ENCODE measurements at regions not wholly inside any gene's neighbourhood (a gene's known extent, or its start where the extent isn't known, plus 50 kb on each side); places are given as distances from the start of the nearest gene placed in this dataset.

DNA sequence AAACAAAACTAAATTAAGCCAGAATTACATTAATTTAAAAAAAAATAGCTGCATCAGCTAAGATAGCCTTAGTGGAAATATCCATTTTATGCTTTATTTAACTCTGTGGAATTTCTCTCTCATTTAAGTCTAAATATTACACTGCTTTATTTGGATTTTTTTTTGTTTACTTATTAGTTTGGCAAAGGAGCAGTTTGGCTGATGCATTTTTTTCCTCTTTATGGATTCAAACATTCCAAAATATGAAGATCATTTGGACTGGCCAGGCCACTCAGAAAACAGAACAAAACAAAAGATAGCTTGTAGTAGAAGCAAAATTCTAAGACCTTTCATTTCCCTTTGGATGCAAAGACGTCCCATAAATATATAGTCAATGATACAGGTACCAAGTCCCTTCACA is 707.3 kb upstream of the UBE2E2 start:
- no peak for DNase-seq

DNA sequence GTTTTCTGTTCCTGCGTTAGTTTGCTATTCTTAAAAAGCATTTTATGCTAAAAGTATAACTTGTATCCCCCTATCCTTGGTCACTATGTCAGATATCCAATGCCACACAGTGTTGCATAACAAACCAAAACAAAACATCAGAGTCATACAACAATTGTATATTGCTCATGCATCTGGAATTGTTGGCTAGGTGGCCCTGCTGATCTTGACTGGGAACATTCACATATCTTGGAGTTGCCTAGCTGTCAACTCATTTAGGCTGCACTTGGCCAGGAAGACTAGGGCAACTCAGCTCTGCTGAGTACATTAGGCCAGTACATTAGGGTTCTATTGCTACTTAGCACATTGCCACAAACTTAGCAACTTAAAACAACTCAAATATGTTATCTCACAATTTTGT is 706.5 kb upstream of the UBE2E2 start:
- DNase-seq = no peak

DNA sequence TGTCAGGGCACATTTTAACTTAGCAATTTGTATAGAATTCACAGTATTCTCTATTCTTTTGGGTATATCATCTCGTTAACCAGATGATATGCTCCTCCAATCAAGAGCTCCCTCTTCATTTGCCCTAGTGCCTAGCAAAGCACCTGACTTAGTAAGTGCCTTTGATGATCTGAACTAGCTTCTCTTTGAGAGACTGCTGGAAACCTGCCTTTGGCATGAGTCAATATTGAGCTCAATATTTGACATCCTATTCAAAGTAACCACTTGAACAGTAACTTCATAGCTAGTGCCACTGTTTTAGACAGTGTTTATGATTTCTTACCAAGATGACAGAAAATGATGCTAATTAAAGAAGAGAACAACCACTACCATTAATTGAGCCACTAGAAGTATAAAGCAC is 696.3 kb upstream of the UBE2E2 start:
- no peak for DNase-seq

DNA sequence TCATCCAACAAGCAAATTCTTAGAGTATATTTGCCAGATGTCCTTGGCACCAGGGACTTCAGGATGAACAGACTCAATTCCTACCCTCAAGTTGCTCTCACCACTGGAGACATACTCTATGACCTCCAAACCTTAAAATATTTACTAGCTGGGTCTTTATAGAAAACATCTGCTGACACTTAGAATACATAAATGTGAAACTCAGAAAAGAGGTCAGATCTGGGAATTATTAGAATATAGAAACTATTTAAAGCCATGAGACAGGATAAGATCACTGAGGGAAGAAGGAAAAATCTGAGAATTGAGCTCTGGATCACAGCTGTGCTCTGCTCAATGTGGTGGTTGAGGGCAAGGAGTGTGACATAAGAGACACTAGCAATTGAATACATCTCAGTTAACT is 695.4 kb upstream of the UBE2E2 start:
- no peak for DNase-seq

DNA sequence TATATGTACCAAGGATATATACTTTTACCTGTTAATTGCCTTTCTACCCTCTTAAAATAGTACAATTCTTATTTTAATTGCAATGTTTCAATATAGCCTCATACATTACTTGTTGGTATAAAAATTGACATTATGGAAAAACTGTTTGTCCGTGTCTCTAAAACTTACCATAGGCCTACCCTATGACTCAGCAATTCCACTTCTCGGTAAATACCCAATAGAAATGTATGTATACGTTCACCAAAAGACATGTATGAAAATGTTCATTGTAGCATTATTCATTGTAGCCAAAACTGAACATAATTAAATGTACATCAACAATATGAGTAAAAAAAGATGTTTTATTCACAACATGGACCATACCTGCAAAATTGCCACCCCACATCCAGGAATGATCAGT is 679.2 kb upstream of the UBE2E2 start:
- DNase-seq = no peak

DNA sequence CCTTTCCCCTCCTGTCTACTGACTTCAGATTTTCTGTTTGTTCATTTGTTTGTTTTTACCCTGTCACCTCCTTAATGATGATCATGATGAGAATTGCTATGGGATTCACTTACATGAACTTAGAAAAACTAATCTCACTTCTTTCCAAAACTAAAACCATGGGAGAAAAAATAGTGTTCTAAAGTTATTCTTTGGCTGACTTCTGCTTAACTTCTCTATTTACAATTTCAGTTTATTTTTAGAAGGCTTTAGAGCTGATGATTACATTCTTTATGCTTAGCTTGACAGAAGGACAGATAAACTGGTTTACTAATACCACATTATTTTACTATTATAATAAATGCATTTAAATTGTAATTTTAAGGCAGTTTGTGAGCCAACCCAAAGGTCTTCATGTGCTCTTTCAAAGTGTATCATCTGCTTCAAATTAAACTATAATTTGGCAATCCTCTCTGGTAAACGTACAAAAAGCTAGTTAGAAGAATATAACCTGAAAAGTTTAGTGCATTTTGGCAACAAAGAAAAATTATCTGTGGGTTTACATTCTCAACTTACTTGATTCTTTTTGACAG is 676.8 kb upstream of the UBE2E2 start:
- no peak for DNase-seq

DNA sequence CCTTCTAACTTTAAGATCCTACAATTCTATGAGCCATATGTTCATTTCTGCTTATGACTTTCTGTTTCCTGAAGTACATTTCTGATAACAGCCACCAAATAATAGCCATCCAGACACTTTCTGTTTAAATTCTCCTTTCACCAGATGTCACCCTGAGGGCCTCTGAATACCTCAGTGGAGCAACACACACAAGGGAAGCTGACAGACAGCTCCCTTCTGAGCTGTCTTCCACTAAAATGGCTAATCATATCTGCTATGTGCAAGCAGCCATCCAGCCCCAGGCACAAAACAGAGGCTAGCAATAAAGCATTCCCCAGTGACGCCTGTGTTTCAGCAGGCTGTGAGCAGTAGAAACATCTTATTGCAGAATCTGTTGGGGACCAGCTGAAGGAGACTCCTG is 666.6 kb upstream of the UBE2E2 start:
- DNase-seq = no peak

DNA sequence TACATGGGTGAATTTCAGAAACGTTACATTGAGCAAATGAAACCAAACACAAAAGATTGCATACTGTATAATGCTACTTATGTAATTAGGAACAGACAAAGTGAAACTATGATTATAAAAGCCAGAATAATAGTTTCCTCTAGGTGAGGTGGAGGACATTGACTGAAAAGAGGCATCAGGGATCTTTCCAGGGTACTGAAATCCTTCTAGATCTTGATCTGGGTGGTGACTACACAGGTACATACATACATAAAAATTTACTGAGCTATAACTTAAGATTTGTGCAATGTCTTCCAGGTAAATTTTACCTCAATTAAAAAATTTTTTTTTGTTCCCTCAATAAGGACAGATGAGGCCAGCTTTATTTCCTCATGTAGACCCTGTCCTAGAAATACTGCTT is 665.6 kb upstream of the UBE2E2 start:
- DNase-seq = no peak

DNA sequence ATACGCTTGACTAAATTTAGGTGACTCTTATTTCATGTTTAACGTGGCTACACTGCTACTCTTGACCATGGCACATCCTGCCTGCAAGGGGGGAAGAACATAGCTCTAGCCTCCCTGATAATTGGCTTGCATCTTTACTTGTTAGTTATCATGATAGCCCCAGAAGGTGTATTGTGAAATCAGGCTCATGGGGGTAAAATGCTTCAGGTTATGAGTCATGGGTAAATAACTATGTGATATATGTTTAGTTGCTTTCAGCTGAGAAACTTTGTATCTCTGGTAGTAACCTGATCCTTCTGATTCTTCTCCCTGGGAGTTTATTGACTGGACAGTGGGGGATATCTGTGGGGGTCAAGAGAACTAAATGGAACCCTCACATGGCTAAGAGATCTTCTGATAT is 660.8 kb upstream of the UBE2E2 start:
- DNase-seq = no peak

DNA sequence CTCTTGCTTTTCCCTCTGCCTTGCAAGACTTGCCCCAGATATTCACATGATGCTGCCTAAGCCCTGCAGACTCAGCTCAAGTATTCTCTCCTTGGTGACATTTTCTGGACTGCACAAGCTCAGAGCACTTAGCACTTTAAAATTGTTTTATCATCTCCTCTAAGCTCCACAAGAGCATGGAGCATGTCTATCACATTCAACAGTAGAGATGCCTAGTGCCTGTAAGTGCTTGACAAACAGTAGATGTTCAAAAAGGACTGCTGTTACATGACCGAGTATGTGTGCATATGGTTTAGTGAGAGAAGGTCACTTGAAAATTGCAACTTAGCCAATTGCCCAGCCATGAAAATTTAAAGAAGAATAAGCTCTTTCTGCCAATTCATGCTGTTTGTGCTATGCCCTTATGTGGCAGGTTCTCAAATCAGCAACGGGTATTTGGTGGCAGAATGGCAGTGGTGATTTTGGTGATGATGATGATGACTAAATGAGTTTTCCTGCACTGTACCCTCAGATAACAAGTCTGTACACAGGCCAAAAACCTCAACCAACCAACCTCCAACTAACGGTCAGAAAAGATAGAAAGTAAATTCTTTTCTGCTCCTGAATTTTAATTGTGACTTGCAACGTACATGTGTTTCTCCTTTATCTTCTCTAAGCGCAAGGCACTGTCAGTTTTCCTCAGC is 647.2 kb upstream of the UBE2E2 start:
- no peak for DNase-seq

DNA sequence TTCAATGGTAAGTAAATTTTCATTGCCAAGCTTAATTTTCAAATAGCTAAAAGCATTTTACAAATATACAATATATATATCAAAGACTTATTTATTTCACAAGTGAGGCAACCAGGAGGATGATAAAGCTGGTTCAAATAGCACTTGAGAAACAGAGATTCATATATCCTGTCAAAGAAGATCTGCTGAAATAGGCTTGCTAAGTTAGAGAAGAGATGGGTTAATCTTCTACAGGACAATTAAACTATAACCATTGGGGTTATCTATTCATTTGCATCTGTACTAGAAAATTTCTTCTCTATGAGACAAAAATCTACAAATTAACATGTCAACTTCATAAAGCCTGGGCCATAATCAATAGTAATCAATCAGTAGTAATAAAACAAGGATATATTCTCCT is 637.7 kb upstream of the UBE2E2 start:
- DNase-seq = no peak

DNA sequence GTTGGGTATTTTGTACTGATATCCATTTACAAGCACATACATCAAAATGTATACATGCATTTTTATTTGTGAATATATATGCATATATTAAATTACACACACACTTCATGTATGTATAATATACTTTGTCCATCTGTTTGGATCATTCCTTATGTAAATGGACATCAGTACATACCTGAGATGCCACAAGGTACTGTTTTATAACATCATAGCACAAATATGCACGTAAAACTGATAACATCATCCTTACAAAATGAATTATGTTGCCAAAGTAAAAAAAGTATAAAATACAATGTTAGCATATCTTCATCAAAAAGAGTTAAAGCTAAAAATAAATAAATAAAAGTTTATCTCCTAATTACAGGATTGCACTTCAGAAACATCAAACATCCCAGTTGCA is 634.8 kb upstream of the UBE2E2 start:
- no peak for DNase-seq

DNA sequence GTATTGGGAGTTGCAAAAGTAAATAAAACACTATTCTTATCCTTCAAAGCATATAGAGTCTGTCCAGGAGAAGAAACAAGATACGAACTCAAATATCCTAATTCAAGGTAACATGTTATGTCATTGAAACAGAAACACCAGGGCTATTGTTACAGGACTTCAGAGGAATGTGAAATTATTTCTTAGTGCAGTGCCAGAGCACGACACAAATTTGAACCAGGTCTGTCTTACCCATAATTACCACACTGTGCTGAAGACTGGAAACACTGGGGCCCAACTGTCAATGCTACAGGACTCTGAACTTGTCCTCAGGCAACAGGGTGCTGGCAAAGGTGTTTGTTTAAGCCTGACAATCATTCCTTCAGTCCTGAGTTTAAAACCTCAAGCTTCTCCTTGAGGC is 633.6 kb upstream of the UBE2E2 start:
- no peak for DNase-seq

DNA sequence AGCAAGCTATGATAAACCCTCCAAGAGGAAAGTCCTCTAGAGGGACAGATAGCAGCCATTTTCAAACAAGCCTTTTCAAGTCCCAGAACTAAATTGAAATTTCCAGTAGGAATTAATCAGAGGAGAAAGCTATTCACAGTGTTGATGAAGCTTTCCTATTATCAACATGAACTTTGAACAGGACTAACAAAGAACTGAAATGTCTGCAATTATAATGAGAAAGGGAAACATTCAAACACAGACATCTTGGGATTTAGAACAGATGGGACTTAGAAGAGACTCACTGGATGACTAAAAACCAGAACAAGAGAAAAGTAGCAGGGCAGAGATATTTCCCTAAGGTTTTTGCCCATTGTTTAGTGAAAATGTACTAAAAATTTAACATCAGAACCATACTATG is 622.1 kb upstream of the UBE2E2 start:
- no peak for DNase-seq

DNA sequence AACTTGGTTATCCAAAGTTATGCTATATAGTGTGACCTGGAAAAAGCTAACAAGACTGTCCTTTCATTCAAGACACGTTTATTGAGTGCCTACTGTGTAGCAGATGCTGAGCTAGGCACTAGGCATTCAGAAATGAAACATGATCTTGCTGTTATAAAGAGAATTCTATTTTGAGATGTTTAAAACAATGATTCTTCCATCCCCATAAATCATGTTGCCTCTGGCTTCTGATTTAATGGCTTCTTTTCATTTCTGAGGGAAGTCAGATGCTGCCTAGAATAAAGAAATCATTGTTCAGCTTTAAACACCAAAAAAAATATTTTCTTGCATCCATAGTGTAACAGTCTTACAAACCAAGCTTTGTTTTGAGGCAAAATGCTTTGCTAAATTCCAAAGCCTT is 620.9 kb upstream of the UBE2E2 start:
- no peak for DNase-seq

DNA sequence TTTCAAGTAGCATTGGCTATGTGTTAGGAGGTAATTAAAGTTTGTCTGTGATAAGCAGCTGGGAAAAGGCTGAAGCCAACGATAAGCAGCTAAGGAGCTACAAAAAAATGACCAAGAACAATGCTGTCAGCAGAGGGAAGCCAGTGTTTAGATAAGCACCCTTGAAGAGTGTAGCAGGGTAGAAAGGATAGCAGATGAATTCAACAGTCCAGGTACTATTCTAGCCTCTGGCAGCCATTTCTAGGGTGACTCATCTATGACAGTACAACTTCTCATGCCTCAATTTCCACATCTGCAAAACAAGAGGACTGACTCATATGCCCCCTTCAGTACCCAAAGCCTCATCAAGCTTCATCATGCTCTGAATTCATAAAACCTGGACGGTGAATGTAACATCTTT is 617.6 kb upstream of the UBE2E2 start:
- DNase-seq = no peak

DNA sequence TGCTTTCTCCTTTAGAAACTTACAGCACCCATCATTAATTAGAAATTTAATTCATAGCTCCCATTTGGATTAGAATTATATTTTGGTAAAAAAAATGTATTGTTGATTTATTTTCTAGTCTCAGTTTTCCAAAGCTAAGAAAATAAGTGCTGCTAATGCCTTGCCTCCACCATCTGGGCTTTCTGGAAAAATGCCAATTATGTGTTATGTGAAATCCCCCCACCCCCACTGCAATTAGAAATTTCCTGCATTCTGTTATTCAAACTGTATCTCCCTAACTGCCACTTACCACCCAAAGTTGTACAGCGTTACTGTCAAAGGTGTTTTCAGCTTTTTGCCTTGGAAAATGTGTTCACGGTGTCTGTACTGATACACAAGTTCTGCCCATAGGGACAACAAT is 617.2 kb upstream of the UBE2E2 start:
- no peak for DNase-seq

DNA sequence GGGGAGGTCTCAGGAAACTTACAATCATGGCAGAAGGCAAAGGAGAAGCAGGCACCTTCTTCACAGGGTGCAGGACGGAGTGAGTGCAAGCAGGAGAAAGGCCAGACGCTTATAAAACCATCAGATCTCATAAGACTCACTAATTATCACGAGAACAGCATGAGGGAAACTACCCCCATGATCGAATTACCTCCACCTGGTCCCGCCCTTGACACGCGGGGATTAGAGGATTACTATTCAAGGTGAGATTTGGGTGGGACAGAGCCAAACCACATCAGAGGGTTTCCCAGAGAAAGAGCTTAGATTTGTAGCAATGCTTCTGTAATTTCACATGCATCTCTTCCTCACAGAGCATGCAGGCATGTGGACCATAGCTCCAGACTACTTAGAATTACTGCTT is 615.7 kb upstream of the UBE2E2 start:
- DNase-seq = no peak

DNA sequence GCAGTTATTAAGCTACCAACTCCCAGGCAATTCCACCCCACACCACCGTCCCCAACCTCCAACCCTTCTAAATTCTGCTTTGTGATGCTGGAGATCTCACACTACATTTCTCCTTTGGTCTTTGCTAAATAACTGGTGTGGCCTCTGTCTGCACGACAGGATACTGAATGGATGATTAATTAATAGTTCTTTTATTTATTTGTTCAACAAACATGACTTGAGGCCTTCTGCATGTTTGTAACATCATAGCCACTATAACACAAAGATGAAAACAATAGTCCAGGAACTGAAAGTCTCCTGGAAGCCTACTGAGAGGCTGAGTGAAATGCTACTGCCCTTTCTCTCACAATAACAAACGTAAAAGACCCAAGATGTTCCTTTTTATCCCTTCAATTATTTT is 609.5 kb upstream of the UBE2E2 start:
- DNase-seq = no peak

DNA sequence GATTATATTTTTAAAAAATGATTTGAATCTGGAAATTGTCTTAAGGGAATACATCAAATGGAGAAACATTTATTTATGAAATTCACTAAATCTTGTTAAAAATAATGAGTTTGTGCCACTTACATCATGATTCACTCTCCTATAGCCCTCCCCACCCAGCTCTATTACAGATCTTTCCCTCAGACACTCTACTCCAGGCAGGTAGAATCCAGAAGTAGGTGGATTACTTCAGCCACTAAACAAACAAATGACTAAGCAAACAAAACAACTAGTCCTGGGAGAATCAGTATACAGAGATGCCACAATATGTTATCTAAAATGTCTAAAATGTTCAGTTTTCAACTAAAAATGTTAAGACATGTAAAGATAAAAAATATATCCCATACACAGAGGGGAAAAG is 608.1 kb upstream of the UBE2E2 start:
- no peak for DNase-seq

DNA sequence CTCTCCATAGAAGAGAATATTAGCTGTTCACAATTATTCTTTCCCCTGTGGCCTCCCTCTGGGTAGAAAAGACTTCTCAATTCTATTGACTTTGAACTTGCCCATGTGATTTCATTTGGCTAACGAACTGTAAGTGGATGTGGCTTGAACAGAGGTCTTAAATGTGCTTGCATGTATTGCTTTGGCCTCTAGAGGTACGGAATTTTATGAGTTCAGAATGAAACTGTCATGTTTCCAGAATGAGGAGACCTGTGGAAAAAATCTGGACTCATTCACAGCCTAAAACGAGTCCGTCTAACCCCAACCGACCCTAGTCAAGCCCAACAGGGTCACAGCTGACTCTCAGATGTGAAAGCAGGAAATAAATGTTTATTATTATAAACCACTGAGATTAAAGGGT is 596.7 kb upstream of the UBE2E2 start:
- DNase-seq = no peak

DNA sequence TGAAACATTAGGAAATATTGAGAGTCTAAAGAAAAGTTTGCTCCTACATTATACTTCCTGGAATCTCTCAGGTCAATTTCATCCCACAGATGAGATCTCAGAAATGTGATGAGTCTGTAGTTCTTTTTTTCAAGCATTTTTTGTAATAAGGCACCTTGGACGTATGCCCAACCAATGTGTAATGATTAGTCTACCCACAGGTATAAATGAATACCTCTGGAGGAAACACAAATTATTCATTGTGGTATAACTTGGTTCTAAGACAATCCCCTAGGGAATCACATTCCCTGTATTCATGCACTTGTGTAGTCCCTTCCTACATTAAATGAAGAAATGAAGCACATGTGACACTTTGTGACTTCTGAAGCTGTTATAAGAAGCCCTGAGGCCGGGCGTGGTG is 596.2 kb upstream of the UBE2E2 start:
- DNase-seq = no peak

DNA sequence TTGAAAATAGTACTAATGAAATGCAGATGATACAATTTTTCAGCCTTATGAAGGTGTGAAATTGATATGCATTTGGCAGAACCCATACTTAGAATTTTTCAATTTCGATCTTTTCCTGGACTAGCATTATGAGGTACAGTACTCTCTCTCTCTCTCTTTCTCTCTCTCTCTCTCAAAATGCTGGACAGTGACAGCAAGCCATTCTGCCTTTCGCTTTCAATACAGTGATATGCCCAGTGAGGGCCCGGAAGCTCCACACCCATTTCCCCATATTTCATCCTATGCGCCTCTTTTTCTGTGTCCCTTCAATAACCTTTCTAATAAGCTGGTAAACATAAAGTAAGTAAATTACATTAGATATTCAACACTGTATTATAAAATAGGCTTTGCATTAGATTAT is 595.0 kb upstream of the UBE2E2 start:
- no peak for DNase-seq

DNA sequence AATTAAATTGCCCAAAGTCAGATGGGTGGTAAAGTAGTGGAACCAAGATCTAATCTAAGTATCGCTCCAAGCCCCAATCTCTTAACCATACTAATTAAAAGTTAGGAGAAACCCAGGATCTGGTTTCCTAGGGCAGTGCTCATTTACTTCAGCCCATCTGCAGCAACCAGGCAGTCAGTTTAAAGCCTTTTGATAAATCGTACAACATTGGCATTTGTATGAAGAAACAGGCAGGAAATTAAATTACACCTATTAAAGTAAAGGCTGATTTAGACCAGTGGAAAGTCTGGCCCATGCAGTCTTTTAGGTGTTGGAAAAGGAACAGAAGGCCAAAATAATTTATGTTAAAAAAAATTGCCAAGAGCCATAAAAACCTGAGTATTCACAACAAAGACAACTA is 594.4 kb upstream of the UBE2E2 start:
- DNase-seq = no peak

DNA sequence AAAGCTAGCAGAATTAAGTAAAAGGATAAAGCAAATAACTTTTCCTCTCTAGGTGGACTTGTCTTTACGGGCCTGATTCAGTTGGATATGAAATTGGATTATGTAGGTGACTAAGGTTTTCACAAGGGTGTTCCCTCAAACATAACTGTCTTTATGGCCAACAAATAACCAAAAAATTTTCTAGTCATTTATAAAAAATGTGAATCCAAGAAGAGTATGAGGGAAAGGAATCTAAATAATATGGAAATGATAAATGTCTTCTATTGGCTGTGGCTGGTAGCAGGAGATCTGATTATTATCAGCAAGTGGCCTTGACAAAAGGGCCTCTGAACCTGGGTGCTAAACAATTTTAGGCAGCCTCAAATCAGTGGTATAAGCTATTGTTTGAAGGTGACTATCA is 594.0 kb upstream of the UBE2E2 start:
- no peak for DNase-seq

DNA sequence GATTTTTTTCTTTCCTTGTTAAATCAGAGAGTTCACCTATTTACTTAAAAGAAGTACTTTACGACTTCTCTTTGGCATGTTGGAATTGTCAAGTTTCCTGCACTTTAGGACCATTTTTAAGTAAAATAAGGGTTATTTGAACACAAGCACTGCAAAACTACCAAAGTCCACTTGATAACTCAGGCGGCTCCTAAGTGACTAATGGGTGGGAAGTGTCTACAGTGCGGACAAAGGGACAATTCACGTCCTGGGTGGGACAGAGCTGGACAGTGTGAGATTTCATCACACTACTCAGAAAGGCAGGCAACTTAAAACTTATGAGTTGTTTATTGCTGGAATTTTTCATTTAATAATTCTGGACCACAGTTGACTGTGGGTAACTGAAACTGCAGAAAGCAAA is 590.2 kb upstream of the UBE2E2 start:
- no peak for DNase-seq
